ENCODE measurements at regions not wholly inside any gene's neighbourhood (a gene's known extent, or its start where the extent isn't known, plus 50 kb on each side); places are given as distances from the start of the nearest gene placed in this dataset.
A peak's percentile ranks its signal among the peaks of the same experiment; 100 is the strongest.
"Not testable (repeated sequence)": the region's sequence is repeated elsewhere in the genome, so short reads cannot be mapped to it uniquely, and the experiment has no call there.

DNA sequence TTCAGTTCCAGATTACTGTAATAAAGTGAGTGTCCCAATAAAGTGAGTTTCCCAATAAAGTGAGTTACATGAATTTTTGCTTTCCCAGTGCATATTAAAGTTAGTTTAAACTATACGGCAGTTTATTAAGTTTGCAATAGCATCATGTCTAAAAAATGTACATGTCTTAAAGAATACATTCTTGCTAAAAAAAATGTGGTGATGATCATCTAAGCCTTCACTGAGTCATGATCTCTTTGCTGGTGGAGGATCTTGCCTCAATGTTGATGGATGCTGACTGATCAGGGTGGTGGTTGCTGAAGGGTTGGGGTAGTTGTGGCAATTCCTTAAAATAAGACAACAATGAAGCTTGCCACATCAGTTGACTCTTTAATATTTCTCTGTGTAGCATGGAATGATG lies 664.2 kb downstream of the TDRD15 start:
- no peak for TF ChIP-seq Cebpa-rat (IDR thresholded peaks at IDR 0.05)
- Histone ChIP-seq H3K4me3 (no peak overlapping the region), H3K4me2 (no peak overlapping the region), H3K4me1 (peaks cover 0 to 20% (median 9%) of the 10 kb centered on the region in 10 experiments; a peak in 12 of 20 replicates), H3K27ac (no peak overlapping the region), H3K9me3 (replicated peaks in 1 of 11) (no peaks in the 10 kb centered on the region), H3K36me3 (no peaks in the 10 kb centered on the region), H4K20me1 (no peaks in the 10 kb centered on the region), H3K27me3 (no peaks in the 10 kb centered on the region), H3K9ac (no peak overlapping the region)

GRCh38 chr2:21790311-21790710 lies 666.5 kb downstream of the TDRD15 start:
- not testable (repeated sequence) for H3K4me3 ChIP-seq; H3K27ac ChIP-seq; H3K27me3 ChIP-seq; H4K20me1 ChIP-seq; H3K9ac ChIP-seq; H3K4me2 ChIP-seq; H3K36me3 ChIP-seq; H3K9me3 ChIP-seq (replicated peaks in 1 of 11)
- H3K4me1 ChIP-seq = peaks cover 0 to 22% (median 9%) of the 10 kb centered on the region in 10 experiments; a peak in 12 of 20 replicates

- H3K4me3 ChIP-seq = no peak overlapping the region
- no peaks in the 10 kb centered on the region for H3K27me3 ChIP-seq
- H3K9ac ChIP-seq = no peak overlapping the region
- H3K4me1 ChIP-seq = peaks cover 0 to 22% (median 9%) of the 10 kb centered on the region in 10 experiments; a peak in 12 of 20 replicates
- peak overlapping the region in 6 of 11 experiments; percentile 4 to 32 (median 25); a peak in 8 of 22 replicates for H3K4me2 ChIP-seq
- no peak overlapping the region for H3K27ac ChIP-seq
- H3K9me3 ChIP-seq (replicated peaks in 1 of 11) = no peaks in the 10 kb centered on the region
- no peaks in the 10 kb centered on the region for H4K20me1 ChIP-seq
- no peaks in the 10 kb centered on the region for H3K36me3 ChIP-seq
- no peak for TF ChIP-seq Cebpa-rat (IDR thresholded peaks at IDR 0.05)
Measured at GRCh38 chr2:21792571-21792970, 668.8 kb downstream of the TDRD15 start.

- Histone ChIP-seq H3K4me2 (no peak overlapping the region), H4K20me1 (no peaks in the 10 kb centered on the region), H3K9ac (no peak overlapping the region), H3K4me1 (peaks cover 0 to 22% (median 9%) of the 10 kb centered on the region in 10 experiments; a peak in 12 of 20 replicates), H3K36me3 (no peaks in the 10 kb centered on the region), H3K9me3 (replicated peaks in 1 of 11) (no peaks in the 10 kb centered on the region), H3K27me3 (no peaks in the 10 kb centered on the region), H3K27ac (no peak overlapping the region), H3K4me3 (no peak overlapping the region)
- TF ChIP-seq Cebpa-rat (IDR thresholded peaks at IDR 0.05) = no peak
Measured at GRCh38 chr2:21793461-21793860, 669.7 kb downstream of the TDRD15 start.

GRCh38 chr2:21794611-21795010 lies 670.8 kb downstream of the TDRD15 start:
- Histone ChIP-seq H4K20me1 (no peaks in the 10 kb centered on the region), H3K9me3 (replicated peaks in 1 of 11) (no peaks in the 10 kb centered on the region), H3K4me2 (no peak overlapping the region), H3K36me3 (no peaks in the 10 kb centered on the region), H3K27me3 (no peaks in the 10 kb centered on the region), H3K27ac (no peak overlapping the region), H3K9ac (no peak overlapping the region), H3K4me1 (peaks cover 0 to 22% (median 9%) of the 10 kb centered on the region in 10 experiments; a peak in 12 of 20 replicates), H3K4me3 (no peak overlapping the region)
- no peak for TF ChIP-seq Cebpa-rat (IDR thresholded peaks at IDR 0.05)

DNA sequence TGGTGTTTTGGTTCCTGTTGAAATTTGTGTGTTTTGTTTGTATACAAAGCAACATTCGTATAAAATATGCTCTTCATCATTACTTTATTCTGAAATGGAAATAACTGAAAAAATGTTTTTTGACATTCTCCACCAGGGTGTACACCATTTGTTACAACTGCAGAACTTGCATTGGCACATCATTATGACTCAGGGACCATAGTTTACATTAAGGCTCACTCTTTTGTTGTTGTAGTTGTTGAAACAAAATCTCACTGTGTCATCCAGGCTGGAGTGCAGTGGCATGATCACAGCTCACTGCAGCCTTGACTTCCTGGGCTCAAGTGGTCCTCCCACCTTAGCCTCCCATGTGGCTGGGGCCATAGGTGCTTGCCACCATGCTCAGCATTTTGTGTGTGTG lies 676.6 kb downstream of the TDRD15 start:
- no peaks in the 10 kb centered on the region; a peak in 1 of 22 replicates for H3K9me3 ChIP-seq (replicated peaks in 1 of 11)
- no peak overlapping the region for H3K9ac ChIP-seq
- TF ChIP-seq Cebpa-rat (IDR thresholded peaks at IDR 0.05) = no peak
- no peak overlapping the region for H3K4me2 ChIP-seq
- no peak overlapping the region for H3K4me3 ChIP-seq
- no peaks in the 10 kb centered on the region for H3K36me3 ChIP-seq
- no peak overlapping the region for H3K27ac ChIP-seq
- H3K4me1 ChIP-seq = 0 out of 20 replicates have a peak, but pooled peaks cover 0 to 4% (median 0%) of the 10 kb centered on the region in 10 experiments
- H4K20me1 ChIP-seq = no peaks in the 10 kb centered on the region
- no peaks in the 10 kb centered on the region for H3K27me3 ChIP-seq

DNA sequence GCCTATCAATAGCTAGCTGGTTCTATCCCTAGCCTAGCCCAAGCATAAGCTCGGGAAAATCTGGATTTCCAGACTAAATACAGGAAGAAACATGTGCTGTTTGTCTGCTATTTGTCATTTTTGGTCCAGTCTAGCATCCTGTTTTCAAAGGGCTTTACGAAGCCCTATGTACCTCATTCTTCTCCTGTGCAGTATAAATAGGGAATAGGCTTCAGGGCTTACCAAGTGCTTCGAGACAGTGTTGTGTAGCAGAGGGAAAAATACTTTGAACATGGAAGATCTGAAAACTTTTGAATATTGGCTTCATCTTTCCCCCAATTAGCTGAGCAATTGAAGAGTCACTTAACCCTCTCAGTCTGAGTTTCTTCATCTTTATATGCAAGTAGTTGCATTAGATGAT lies 679.8 kb downstream of the TDRD15 start:
- no peaks in the 10 kb centered on the region for H3K27me3 ChIP-seq

DNA sequence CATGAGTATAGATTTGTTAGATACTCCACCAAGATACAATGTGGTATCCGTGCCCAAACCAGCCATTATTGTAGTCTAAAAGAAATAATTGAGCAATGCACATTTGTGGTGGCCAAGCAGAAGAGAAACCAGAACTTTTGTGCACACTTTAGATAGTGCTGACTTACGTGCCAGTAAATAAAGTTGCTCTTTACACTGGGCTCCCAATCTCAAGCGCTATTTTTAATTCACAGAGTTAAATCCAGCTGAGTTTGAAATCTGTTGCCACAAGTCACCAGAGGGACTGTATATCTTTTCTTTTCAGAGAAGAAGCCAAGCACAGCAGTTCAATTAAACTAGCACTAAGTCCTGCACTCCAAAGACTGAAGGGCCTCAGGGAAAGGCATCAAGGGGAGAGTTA lies 680.4 kb downstream of the TDRD15 start:
- TF ChIP-seq Cebpa-rat (IDR thresholded peaks at IDR 0.05) = no peak
- Histone ChIP-seq H3K36me3 (no peaks in the 10 kb centered on the region), H3K9ac (no peak overlapping the region), H4K20me1 (no peaks in the 10 kb centered on the region), H3K4me2 (no peak overlapping the region), H3K9me3 (replicated peaks in 1 of 11) (no peaks in the 10 kb centered on the region; a peak in 1 of 22 replicates), H3K27me3 (no peaks in the 10 kb centered on the region), H3K27ac (no peak overlapping the region), H3K4me1 (peaks cover 0 to 5% (median 0%) of the 10 kb centered on the region in 10 experiments; a peak in 7 of 20 replicates), H3K4me3 (no peak overlapping the region)

More for the DNA sequence above, 679.8 kb downstream of the TDRD15 start:
- H3K9ac ChIP-seq = no peak overlapping the region
- H3K4me2 ChIP-seq = no peak overlapping the region
- H3K4me3 ChIP-seq = no peak overlapping the region
- no peaks in the 10 kb centered on the region for H3K36me3 ChIP-seq
- H3K27ac ChIP-seq = no peak overlapping the region
- no peaks in the 10 kb centered on the region for H4K20me1 ChIP-seq
- no peak for TF ChIP-seq Cebpa-rat (IDR thresholded peaks at IDR 0.05)
- H3K4me1 ChIP-seq = 0 out of 20 replicates have a peak, but pooled peaks cover 0 to 4% (median 0%) of the 10 kb centered on the region in 10 experiments
- no peaks in the 10 kb centered on the region; a peak in 1 of 22 replicates for H3K9me3 ChIP-seq (replicated peaks in 1 of 11)

DNA sequence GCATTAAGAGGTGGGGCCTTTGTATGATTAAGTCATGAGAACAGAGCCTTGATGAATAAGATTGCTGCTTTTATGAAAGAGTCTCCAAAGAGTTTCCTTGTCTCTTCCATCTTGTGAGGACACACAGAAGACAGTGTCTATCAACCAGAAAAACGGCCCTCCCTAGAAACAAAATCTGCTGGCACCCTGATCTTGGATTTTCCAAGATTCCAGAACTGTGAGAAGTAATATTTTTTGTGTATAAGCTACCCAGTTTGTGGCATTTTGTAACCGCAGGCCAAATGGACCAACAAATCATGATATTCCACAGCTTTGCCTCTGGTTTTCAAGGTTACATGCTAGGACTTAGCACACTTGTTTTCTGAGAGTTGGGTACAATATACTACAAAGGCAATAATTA lies 687.8 kb downstream of the TDRD15 start:
- Histone ChIP-seq H3K4me3 (no peak overlapping the region), H3K36me3 (no peaks in the 10 kb centered on the region), H3K27ac (no peak overlapping the region), H3K27me3 (no peaks in the 10 kb centered on the region), H4K20me1 (no peaks in the 10 kb centered on the region), H3K9ac (no peak overlapping the region), H3K4me2 (no peak overlapping the region), H3K9me3 (replicated peaks in 1 of 11) (no peaks in the 10 kb centered on the region), H3K4me1 (peaks cover 0 to 9% (median 5%) of the 10 kb centered on the region in 10 experiments; a peak in 10 of 20 replicates)
- TF ChIP-seq Cebpa-rat (IDR thresholded peaks at IDR 0.05) = no peak

DNA sequence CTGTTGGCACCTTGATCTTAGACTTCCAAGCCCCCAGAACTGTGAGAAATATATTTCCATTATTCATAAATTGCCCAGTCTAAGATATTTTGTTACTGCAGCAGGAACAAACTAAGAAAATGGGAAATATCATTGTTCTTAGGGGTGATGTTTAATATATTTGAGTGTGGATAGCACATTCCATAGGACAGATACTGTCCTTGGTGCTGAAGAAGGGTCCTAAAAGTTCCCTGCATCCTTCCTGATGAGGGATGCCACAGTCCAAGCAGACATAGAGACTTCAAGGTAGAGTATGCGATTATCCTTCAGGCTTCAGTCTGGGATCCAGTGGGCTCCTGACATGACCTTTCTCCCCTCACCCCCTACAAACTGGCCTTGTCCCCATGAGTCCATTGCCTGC lies 689.0 kb downstream of the TDRD15 start:
- peaks cover 0 to 15% (median 8%) of the 10 kb centered on the region in 10 experiments; a peak in 10 of 20 replicates for H3K4me1 ChIP-seq
- no peak overlapping the region for H3K9ac ChIP-seq
- H3K27me3 ChIP-seq = no peaks in the 10 kb centered on the region
- H3K4me2 ChIP-seq = no peak overlapping the region
- H3K27ac ChIP-seq = no peak overlapping the region
- H4K20me1 ChIP-seq = no peaks in the 10 kb centered on the region
- H3K4me3 ChIP-seq = no peak overlapping the region
- no peaks in the 10 kb centered on the region for H3K36me3 ChIP-seq
- TF ChIP-seq Cebpa-rat (IDR thresholded peaks at IDR 0.05) = no peak
- H3K9me3 ChIP-seq (replicated peaks in 1 of 11) = no peaks in the 10 kb centered on the region
